Kidney tubule cell (primary cell): ENCODE measurements at regions not wholly inside any gene's neighbourhood (a gene's known extent, or its start where the extent isn't known, plus 50 kb on each side); places are given as distances from the start of the nearest gene placed in this dataset.

Experiments
- DNase-seq: peaks from one replicate; pipeline ENCODE4 v3.0.0-alpha.2; 2018; ENCODE audit warnings: low spot score

- no peak for DNase-seq
These were observed 145.3 kb upstream of the RRP15 start for GRCh38 chr1:218139761-218140160.

- DNase-seq: peak; percentile 6
These were observed 128.5 kb upstream of the RRP15 start for GRCh38 chr1:218156595-218156994.

GRCh38 chr1:218163371-218163770, 121.7 kb upstream of the RRP15 start:
- no peak for DNase-seq

- DNase-seq: peak; percentile 7
These were observed 120.8 kb upstream of the RRP15 start for GRCh38 chr1:218164111-218164929.

- no peak for DNase-seq
These were observed 120.0 kb upstream of the RRP15 start for GRCh38 chr1:218164930-218165700.

- no peak for DNase-seq
These were observed 119.4 kb upstream of the RRP15 start for GRCh38 chr1:218165701-218166114.

- DNase-seq: no peak
These were observed 118.7 kb upstream of the RRP15 start for GRCh38 chr1:218166268-218166945.

- peak; percentile 50 for DNase-seq
These were observed 113.7 kb upstream of the RRP15 start for GRCh38 chr1:218171302-218171893.

GRCh38 chr1:218182455-218182854, 102.6 kb upstream of the RRP15 start:
- DNase-seq: no peak

- no peak for DNase-seq
These were observed 84.1 kb upstream of the RRP15 start for GRCh38 chr1:218200979-218201378.

- no peak for DNase-seq
These were observed 83.5 kb upstream of the RRP15 start for GRCh38 chr1:218201601-218202000.

GRCh38 chr1:218205721-218206120, 79.4 kb upstream of the RRP15 start:
- DNase-seq: no peak

- no peak for DNase-seq
These were observed 77.9 kb upstream of the RRP15 start for GRCh38 chr1:218207194-218207593.

- peak; percentile 28 for DNase-seq
These were observed 75.7 kb upstream of the RRP15 start for GRCh38 chr1:218209351-218209861.

- DNase-seq: peak; percentile 20
These were observed 73.9 kb upstream of the RRP15 start for GRCh38 chr1:218211241-218211640.

- no peak for DNase-seq
These were observed 68.1 kb upstream of the RRP15 start for GRCh38 chr1:218217040-218217439.

GRCh38 chr1:218219460-218219859, 65.6 kb upstream of the RRP15 start:
- no peak for DNase-seq

- DNase-seq: no peak
These were observed 61.0 kb upstream of the RRP15 start for GRCh38 chr1:218224101-218224500.

GRCh38 chr1:218226005-218226404, 59.1 kb upstream of the RRP15 start:
- no peak for DNase-seq
